PC-9 (cell line): ENCODE measurements at regions not wholly inside any gene's neighbourhood (a gene's known extent, or its start where the extent isn't known, plus 50 kb on each side); places are given as distances from the start of the nearest gene placed in this dataset.

Experiments
- BruUV-seq: library from RNA; stranded (reverse); fragments of 400-500 nt; replicated peaks from 2 replicates; lab custom pipeline; 2021; lab: Mats Ljungman, UMichigan
- CTCF ChIA-PET: fragments of 300-600 bp; sonication (Branson Sonifier 250); formaldehyde crosslinking; loops from one replicate; lab custom pipeline; 2022; ENCODE audit warnings: antibody characterized with exemption; lab: Charles Lee
- POLR2A ChIA-PET: fragments of 300-600 bp; sonication (Branson Sonifier 250); formaldehyde crosslinking; loops from one replicate; lab custom pipeline; 2022; ENCODE audit warnings: antibody characterized with exemption; ENCODE audit not compliant: unreplicated experiment; lab: Charles Lee
- DNase-seq, 2 experiments: peaks; one replicate each; pipeline versions ENCODE4 v3.0.0 to v3.0.0-alpha.2; 2015 to 2022; ENCODE audit warnings: mixed read lengths in 1 of 2
- H2AFZ ChIP-seq: fragments of 200-600 bp; sonication (generic); 2 replicates; pipeline ENCODE4 v1.8.1; 2017; ENCODE audit warnings: antibody characterized with exemption
- H3F3A ChIP-seq: fragments of 200-600 bp; sonication (generic); 2 replicates; pipeline ENCODE4 v1.8.1; 2017; ENCODE audit warnings: antibody characterized with exemption, mild to moderate bottlenecking, low read depth; ENCODE audit not compliant: insufficient read depth
- H3K27ac ChIP-seq: fragments of 200-600 bp; sonication (generic); 2 replicates; pipeline ENCODE4 v1.6.1; 2016; ENCODE audit warnings: mixed run types
- H3K27me3 ChIP-seq: fragments of 200-600 bp; sonication (generic); 2 replicates; pipeline ENCODE4 v1.6.1; 2016; ENCODE audit warnings: low read depth, mixed run types; ENCODE audit not compliant: insufficient read depth
- H3K36me3 ChIP-seq: fragments of 200-600 bp; sonication (generic); 2 replicates; pipeline ENCODE4 v1.6.1; 2016; ENCODE audit warnings: low read depth, mixed run types
- H3K4me1 ChIP-seq: fragments of 200-600 bp; sonication (generic); replicated peaks from 2 replicates; pipeline ENCODE4 v1.6.1; 2016; ENCODE audit warnings: mixed run types; ENCODE audit not compliant: insufficient read depth
- H3K4me2 ChIP-seq: fragments of 200-600 bp; sonication (generic); 2 replicates; pipeline ENCODE4 v1.6.1; 2017; ENCODE audit warnings: mixed run types
- H3K4me3 ChIP-seq: fragments of 200-600 bp; sonication (generic); 2 replicates; pipeline ENCODE4 v1.6.1; 2016; ENCODE audit warnings: mixed run types
- H3K79me2 ChIP-seq: fragments of 200-600 bp; sonication (generic); 2 replicates; pipeline ENCODE4 v1.6.1; 2017; ENCODE audit warnings: low read depth, mixed run types
- H3K9me2 ChIP-seq: fragments of 200-600 bp; sonication (generic); 2 replicates; pipeline ENCODE4 v1.8.1; 2017; ENCODE audit warnings: mild to moderate bottlenecking; ENCODE audit not compliant: insufficient read depth
- H3K9me3 ChIP-seq: fragments of 200-600 bp; sonication (generic); 2 replicates; pipeline ENCODE4 v1.8.1; 2016; ENCODE audit warnings: low read depth; ENCODE audit not compliant: insufficient read depth
- H4K20me1 ChIP-seq: fragments of 200-600 bp; sonication (generic); 2 replicates; pipeline ENCODE4 v1.8.1; 2017; ENCODE audit not compliant: insufficient read depth
- EZH2 ChIP-seq: fragments of 200-600 bp; sonication (generic); IDR thresholded peaks from 2 replicates; pipeline ENCODE4 v1.8.0; 2017; ENCODE audit warnings: antibody characterized with exemption, low read depth
- intact Hi-C: fragments of 100-400 bp; cut with micrococcal nuclease; formaldehyde crosslinking; loops from one replicate; pipeline ENCODE4 v1.10.0; 2022; ENCODE audit not compliant: unreplicated experiment
- TF ChIP-seq, protein P1 (sequence below): fragments of 200-600 bp; sonication (generic); conservative IDR thresholded peaks from 2 replicates; pipeline ENCODE4 v1.6.1; 2017; ENCODE audit warnings: mixed run types, antibody characterized with exemption, mild to moderate bottlenecking, moderate library complexity

GRCh38 chr4:20432088-20432487 is 180.4 kb downstream of the SLIT2 start:
- CTCF ChIA-PET, result no interaction called here
- no peak overlapping the region for H3K27ac ChIP-seq
- H3K4me3 ChIP-seq, result no peak overlapping the region
- BruUV-seq, result no TSS peak
- no peak overlapping the region for H2AFZ ChIP-seq
- H3K79me2 ChIP-seq, result no peaks in the 10 kb centered on the region
- DNase-seq, result no peak
- no peaks in the 10 kb centered on the region for H4K20me1 ChIP-seq
- no peaks in the 10 kb centered on the region for H3K9me3 ChIP-seq
- H3K4me1 ChIP-seq, result no peaks in the 10 kb centered on the region
- H3F3A ChIP-seq, result no peaks in the 10 kb centered on the region
- H3K27me3 ChIP-seq, result no peaks in the 10 kb centered on the region
- no peaks in the 10 kb centered on the region for H3K9me2 ChIP-seq
- no peaks in the 10 kb centered on the region for H3K36me3 ChIP-seq
- TF ChIP-seq EZH2, result no peak
- TF ChIP-seq, protein P1, sequence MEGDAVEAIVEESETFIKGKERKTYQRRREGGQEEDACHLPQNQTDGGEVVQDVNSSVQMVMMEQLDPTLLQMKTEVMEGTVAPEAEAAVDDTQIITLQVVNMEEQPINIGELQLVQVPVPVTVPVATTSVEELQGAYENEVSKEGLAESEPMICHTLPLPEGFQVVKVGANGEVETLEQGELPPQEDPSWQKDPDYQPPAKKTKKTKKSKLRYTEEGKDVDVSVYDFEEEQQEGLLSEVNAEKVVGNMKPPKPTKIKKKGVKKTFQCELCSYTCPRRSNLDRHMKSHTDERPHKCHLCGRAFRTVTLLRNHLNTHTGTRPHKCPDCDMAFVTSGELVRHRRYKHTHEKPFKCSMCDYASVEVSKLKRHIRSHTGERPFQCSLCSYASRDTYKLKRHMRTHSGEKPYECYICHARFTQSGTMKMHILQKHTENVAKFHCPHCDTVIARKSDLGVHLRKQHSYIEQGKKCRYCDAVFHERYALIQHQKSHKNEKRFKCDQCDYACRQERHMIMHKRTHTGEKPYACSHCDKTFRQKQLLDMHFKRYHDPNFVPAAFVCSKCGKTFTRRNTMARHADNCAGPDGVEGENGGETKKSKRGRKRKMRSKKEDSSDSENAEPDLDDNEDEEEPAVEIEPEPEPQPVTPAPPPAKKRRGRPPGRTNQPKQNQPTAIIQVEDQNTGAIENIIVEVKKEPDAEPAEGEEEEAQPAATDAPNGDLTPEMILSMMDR, result no peak
- POLR2A ChIA-PET, result no interaction called here
- intact Hi-C loops, result no loop called here
- H3K4me2 ChIP-seq, result no peak overlapping the region

- ChIA-PET POLR2A (interaction anchor here (0.7 kb wide), 1 partner anchor 1363 kb away, joined by 8 read pairs; no protein-coding TSS in a partner anchor), CTCF (no interaction called here)
- H3K27ac ChIP-seq, result no peak overlapping the region
- H2AFZ ChIP-seq, result no peak overlapping the region
- no peaks in the 10 kb centered on the region for H3K36me3 ChIP-seq
- no peak overlapping the region for H3K4me3 ChIP-seq
- no peaks in the 10 kb centered on the region for H3K4me1 ChIP-seq
- H3K9me3 ChIP-seq, result no peaks in the 10 kb centered on the region
- DNase-seq, result no peak
- no peaks in the 10 kb centered on the region for H3K79me2 ChIP-seq
- no peak overlapping the region for H3K4me2 ChIP-seq
- TF ChIP-seq, protein P1, result no peak
- no peak for TF ChIP-seq EZH2
- H4K20me1 ChIP-seq, result no peaks in the 10 kb centered on the region
- no peaks in the 10 kb centered on the region for H3F3A ChIP-seq
- no peaks in the 10 kb centered on the region for H3K9me2 ChIP-seq
- no peaks in the 10 kb centered on the region for H3K27me3 ChIP-seq
- intact Hi-C loops, result no loop called here
- no TSS peak for BruUV-seq
Observed at GRCh38 chr4:20433097-20433705, 181.5 kb downstream of the SLIT2 start.

DNA sequence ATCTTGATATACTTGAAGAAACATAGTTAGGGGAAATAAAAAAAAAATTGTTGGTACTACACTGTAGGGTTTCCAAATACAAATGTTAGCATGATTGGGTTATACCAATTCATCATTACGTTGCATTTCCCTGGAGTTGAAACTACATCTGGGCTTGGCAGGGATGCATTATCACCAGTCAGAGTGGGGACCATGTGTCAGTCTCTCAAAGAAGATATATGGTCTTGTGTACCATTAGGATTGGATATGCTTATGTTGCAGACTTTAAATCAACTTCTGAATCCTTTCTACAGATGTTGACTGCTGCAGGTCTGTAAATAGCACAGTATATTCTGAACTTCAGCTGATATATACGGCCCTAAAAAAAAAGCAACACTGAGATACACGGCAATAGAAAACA is 188.5 kb downstream of the SLIT2 start:
- H3K4me3 ChIP-seq, result no peak overlapping the region
- no peaks in the 10 kb centered on the region for H3F3A ChIP-seq
- TF ChIP-seq EZH2, result no peak
- TF ChIP-seq, protein P1, result no peak
- intact Hi-C loops, result no loop called here
- no peak overlapping the region for H3K4me2 ChIP-seq
- no peak for DNase-seq
- POLR2A ChIA-PET, result interaction anchor here (0.5 kb wide), 1 partner anchor 29 kb away, joined by 3 read pairs; no protein-coding TSS in a partner anchor
- no peaks in the 10 kb centered on the region for H3K9me3 ChIP-seq
- H3K79me2 ChIP-seq, result no peaks in the 10 kb centered on the region
- BruUV-seq, result no TSS peak
- H2AFZ ChIP-seq, result no peak overlapping the region
- CTCF ChIA-PET, result no interaction called here
- no peaks in the 10 kb centered on the region for H3K27me3 ChIP-seq
- no peaks in the 10 kb centered on the region for H3K4me1 ChIP-seq
- H3K36me3 ChIP-seq, result no peaks in the 10 kb centered on the region
- no peaks in the 10 kb centered on the region for H3K9me2 ChIP-seq
- H4K20me1 ChIP-seq, result no peaks in the 10 kb centered on the region
- no peak overlapping the region for H3K27ac ChIP-seq
